22Rv1 (cell line): ENCODE measurements at regions not wholly inside any gene's neighbourhood (a gene's known extent, or its start where the extent isn't known, plus 50 kb on each side); places are given as distances from the start of the nearest gene placed in this dataset.

Experiments used
- CTCF ChIP-seq: fragments of 450-650 bp; IDR thresholded peaks from 2 replicates; pipeline ENCODE4 v1.5.1; 2017; ENCODE audit warnings: mild to moderate bottlenecking
- ZFX ChIP-seq: fragments of 450-650 bp; IDR thresholded peaks from 2 replicates; pipeline ENCODE4 v1.6.1; 2017; ENCODE audit warnings: antibody characterized with exemption, borderline replicate concordance

- TF ChIP-seq CTCF: no peak
- no peak for TF ChIP-seq ZFX
Observed at GRCh38 chr10:43760514-43760913, 111.8 kb upstream of the ZNF32 start.
